OCI-LY7 (cell line): ENCODE measurements at regions not wholly inside any gene's neighbourhood (a gene's known extent, or its start where the extent isn't known, plus 50 kb on each side); places are given as distances from the start of the nearest gene placed in this dataset.
A peak's percentile ranks its signal among the peaks of the same experiment; 100 is the strongest.
"Not testable (repeated sequence)": the region's sequence is repeated elsewhere in the genome, so short reads cannot be mapped to it uniquely, and the experiment has no call there.

Source experiments
- BruUV-seq: library from RNA; stranded (reverse); fragments of 400-500 nt; replicated peaks from 2 replicates; lab custom pipeline; 2021; lab: Mats Ljungman, UMichigan
- CTCF ChIA-PET: fragments of 300-600 bp; sonication (Branson Sonifier 250); formaldehyde crosslinking; loops from one replicate; lab custom pipeline; 2022; ENCODE audit warnings: antibody characterized with exemption; ENCODE audit not compliant: unreplicated experiment; lab: Charles Lee
- POLR2A ChIA-PET: fragments of 300-600 bp; sonication (Branson Sonifier 250); formaldehyde crosslinking; loops from one replicate; lab custom pipeline; 2022; ENCODE audit warnings: antibody characterized with exemption; lab: Charles Lee
- DNase-seq: peaks from one replicate; pipeline ENCODE4 v3.0.0-alpha.2; 2015; ENCODE audit warnings: low spot score
- H2AFZ ChIP-seq: fragments of 200-600 bp; sonication (generic), shearing (Covaris generic); 2 replicates; pipeline ENCODE4 v1.6.1; 2014; ENCODE audit warnings: mild to moderate bottlenecking, antibody characterized with exemption, low read length, moderate library complexity
- H3K27ac ChIP-seq: fragments of 200-600 bp; sonication (generic); 2 replicates; pipeline ENCODE4 v1.5.1; 2014; ENCODE audit warnings: mixed run types, low read depth, mild to moderate bottlenecking, moderate library complexity, low read length, inconsistent platforms; ENCODE audit not compliant: poor library complexity, severe bottlenecking
- H3K36me3 ChIP-seq: fragments of 200-600 bp; sonication (generic); 2 replicates; pipeline ENCODE4 v1.6.1; 2014; ENCODE audit warnings: mild to moderate bottlenecking, antibody characterized with exemption, low read length, moderate library complexity, mixed read lengths; ENCODE audit not compliant: insufficient read depth
- H3K4me1 ChIP-seq: fragments of 200-600 bp; sonication (generic); 2 replicates; pipeline ENCODE4 v1.5.1; 2014; ENCODE audit warnings: mild to moderate bottlenecking, low read length; ENCODE audit not compliant: insufficient read depth, poor library complexity, severe bottlenecking
- H3K4me2 ChIP-seq: fragments of 200-600 bp; sonication (generic); 2 replicates; pipeline ENCODE4 v1.6.1; 2014; ENCODE audit warnings: mild to moderate bottlenecking, low read length
- H3K4me3 ChIP-seq: fragments of 200-600 bp; sonication (generic); 2 replicates; pipeline ENCODE4 v1.5.1; 2014; ENCODE audit warnings: mild to moderate bottlenecking, low read depth, low read length; ENCODE audit not compliant: poor library complexity, severe bottlenecking
- H3K79me2 ChIP-seq: fragments of 200-600 bp; sonication (generic); 2 replicates; pipeline ENCODE4 v1.6.1; 2016; ENCODE audit warnings: low read depth, mild to moderate bottlenecking, low read length, moderate library complexity, mixed read lengths; ENCODE audit not compliant: insufficient read depth
- H3K9me2 ChIP-seq: fragments of 200-600 bp; sonication (generic); 2 replicates; pipeline ENCODE4 v1.6.1; 2016; ENCODE audit warnings: mild to moderate bottlenecking, low read length, mixed read lengths; ENCODE audit not compliant: insufficient read depth
- H3K9me3 ChIP-seq: fragments of 200-600 bp; sonication (generic); 2 replicates; pipeline ENCODE4 v1.6.1; 2014; ENCODE audit warnings: mild to moderate bottlenecking, mixed run types, low read length, mixed read lengths
- H4K20me1 ChIP-seq: fragments of 200-600 bp; sonication (generic); 2 replicates; pipeline ENCODE4 v1.6.1; 2014; ENCODE audit warnings: mild to moderate bottlenecking, antibody characterized with exemption, low read length, moderate library complexity, mixed read lengths; ENCODE audit not compliant: insufficient read depth
- CTCF ChIP-seq: fragments of 200-600 bp; sonication (generic); conservative IDR thresholded peaks from 2 replicates; pipeline ENCODE4 v1.5.1; 2014; ENCODE audit warnings: mild to moderate bottlenecking, antibody characterized with exemption, low read length, moderate library complexity, mixed read lengths
- intact Hi-C: fragments of 100-400 bp; cut with micrococcal nuclease; formaldehyde crosslinking; loops from one replicate; pipeline ENCODE4 v1.10.0; 2022; ENCODE audit not compliant: unreplicated experiment

- H3K9me3 ChIP-seq, H4K20me1 ChIP-seq, H3K79me2 ChIP-seq, BruUV-seq, intact Hi-C loops, DNase-seq, POLR2A ChIA-PET, H2AFZ ChIP-seq, CTCF ChIA-PET, H3K4me3 ChIP-seq, H3K9me2 ChIP-seq, H3K36me3 ChIP-seq, H3K4me2 ChIP-seq, H3K27ac ChIP-seq, H3K4me1 ChIP-seq: not testable (repeated sequence)
Observed at GRCh38 chrY:3404241-3404640, 174.6 kb upstream of the TGIF2LY start.

GRCh38 chrY:3405585-3405984 is 173.3 kb upstream of the TGIF2LY start:
- intact Hi-C loops, H3K79me2 ChIP-seq: not testable (repeated sequence)

GRCh38 chrY:3406896-3407452 is 171.9 kb upstream of the TGIF2LY start:
- intact Hi-C loops, H3K4me3 ChIP-seq, CTCF ChIA-PET: not testable (repeated sequence)

More at GRCh38 chrY:3405585-3405984, 173.3 kb upstream of the TGIF2LY start:
- H3K27ac ChIP-seq, CTCF ChIA-PET, H4K20me1 ChIP-seq, H3K9me2 ChIP-seq, H3K9me3 ChIP-seq, H3K4me1 ChIP-seq, H3K4me3 ChIP-seq, BruUV-seq, H2AFZ ChIP-seq, H3K4me2 ChIP-seq, H3K36me3 ChIP-seq, POLR2A ChIA-PET: not testable (repeated sequence)
- peak; percentile 45 for DNase-seq
- peak; percentile 64 for TF ChIP-seq CTCF

DNA sequence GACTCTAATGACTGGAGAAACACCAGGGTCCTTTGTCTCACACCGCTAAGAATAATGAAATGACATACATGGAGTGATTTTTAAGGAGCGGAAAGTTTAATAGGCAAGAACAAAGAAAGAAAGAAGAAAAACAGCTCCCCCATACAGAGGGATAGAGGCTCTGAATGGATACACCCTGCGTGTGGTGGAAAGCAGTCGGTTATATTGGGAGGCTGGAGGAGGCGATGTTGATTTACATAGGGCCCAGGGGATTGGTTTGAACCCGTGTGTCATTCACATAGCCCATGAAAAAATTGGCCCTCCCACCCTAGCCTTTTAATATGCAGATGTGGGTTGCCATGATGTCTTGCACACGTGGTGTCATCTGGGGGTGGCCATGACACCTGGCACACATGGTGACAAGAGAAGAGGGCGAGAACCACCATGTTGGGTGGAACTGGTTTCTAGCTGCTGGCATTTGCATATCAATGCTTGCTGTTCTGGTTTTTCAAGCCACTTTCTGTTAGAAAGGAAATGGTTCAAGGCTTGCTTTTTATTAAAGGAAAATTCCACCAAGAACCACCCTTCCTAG is 168.5 kb upstream of the TGIF2LY start:
- H2AFZ ChIP-seq, H3K79me2 ChIP-seq, H3K9me3 ChIP-seq, H4K20me1 ChIP-seq, CTCF ChIA-PET, H3K4me2 ChIP-seq, H3K36me3 ChIP-seq, H3K4me1 ChIP-seq, H3K27ac ChIP-seq, H3K9me2 ChIP-seq, intact Hi-C loops, POLR2A ChIA-PET, BruUV-seq, H3K4me3 ChIP-seq: not testable (repeated sequence)
- peak; percentile 1 for DNase-seq

More at GRCh38 chrY:3406896-3407452, 171.9 kb upstream of the TGIF2LY start:
- BruUV-seq, DNase-seq, H2AFZ ChIP-seq, H3K79me2 ChIP-seq, H3K9me3 ChIP-seq, H3K27ac ChIP-seq, POLR2A ChIA-PET, H3K4me1 ChIP-seq, H3K9me2 ChIP-seq, H3K36me3 ChIP-seq, H3K4me2 ChIP-seq, H4K20me1 ChIP-seq: not testable (repeated sequence)
- peak; percentile 60; the same call in 1 of the 2 replicates for TF ChIP-seq CTCF
